Tibial artery (tissue), 4 donors: ENCODE measurements at regions not wholly inside any gene's neighbourhood (a gene's known extent, or its start where the extent isn't known, plus 50 kb on each side); places are given as distances from the start of the nearest gene placed in this dataset.

Experiments used
- DNase-seq, 2 donors: peaks; one replicate each; pipeline ENCODE4 v3.0.0-alpha.2; 2019
- H3K27ac ChIP-seq, 2 donors: fragments of 200-600 bp; sonication (generic) in 1 of 2; 1 replicate in 1 of 2; 2 replicates in 1 of 2; pipeline ENCODE4 v1.5.1; 2018 to 2019; ENCODE audit warnings: mild to moderate bottlenecking in 1 of 2
- H3K27me3 ChIP-seq, 2 donors: fragments of 200-600 bp; sonication (generic) in 1 of 2; one replicate each; pipeline versions ENCODE4 v1.5.1 to v1.6.0; 2016 to 2019
- H3K36me3 ChIP-seq, 3 donors: fragments of 200-600 bp; sonication (generic) in 2 of 3; one replicate each; pipeline ENCODE4 v1.5.1; 2016 to 2019; ENCODE audit warnings: mild to moderate bottlenecking in 2 of 3
- H3K4me1 ChIP-seq, 4 donors: fragments of 200-600 bp; sonication (generic) in 2 of 4; 1 replicate in 3 of 4; 2 replicates in 1 of 4; pipeline ENCODE4 v1.5.1; 2016 to 2019
- H3K4me3 ChIP-seq, 2 donors: fragments of 200-600 bp; sonication (generic) in 1 of 2; 1 replicate in 1 of 2; 2 replicates in 1 of 2; pipeline ENCODE4 v1.5.1; 2018 to 2019; ENCODE audit warnings: mild to moderate bottlenecking in 2 of 2
- H3K9me3 ChIP-seq, 3 donors: fragments of 200-600 bp; sonication (generic) in 1 of 3; one replicate each; pipeline ENCODE4 v1.5.1; 2016 to 2019
- CTCF ChIP-seq, 2 experiments: fragments of 200-600 bp in 1 of 2; fragments of 450-650 bp in 1 of 2; IDR thresholded peaks; one replicate each; pipeline ENCODE4 v1.5.1; 2017 to 2019; ENCODE audit warnings: antibody characterized with exemption in 2 of 2, mild to moderate bottlenecking in 1 of 2, moderate library complexity in 1 of 2
- intact Hi-C: fragments of 100-400 bp; cut with DNase I; formaldehyde crosslinking; loops from one replicate; pipeline ENCODE4 v1.15.0; 2023; ENCODE audit warnings: low total_unique reads

GRCh38 chr6:170021579-170021978 lies 269.3 kb downstream of the DLL1 start:
- intact Hi-C loops, result no loop called here

GRCh38 chr6:170019818-170020583 lies 268.6 kb downstream of the ERMARD start:
- TF ChIP-seq CTCF (IDR thresholded peaks at IDR 0.05), result no peak
- Histone ChIP-seq H3K36me3 (no peaks in the 10 kb centered on the region), H3K4me1 (peaks cover 0 to 8% (median 0%) of the 10 kb centered on the region in 4 donors), H3K27me3 (peaks cover 0 to 26% of the 10 kb centered on the region in 2 donors), H3K27ac (no peak overlapping the region), H3K9me3 (no peaks in the 10 kb centered on the region), H3K4me3 (no peak overlapping the region)
- intact Hi-C loops, result no loop called here
- no peak for DNase-seq

More at GRCh38 chr6:170021579-170021978, 269.3 kb downstream of the DLL1 start:
- H3K36me3 ChIP-seq, result no peaks in the 10 kb centered on the region
- H3K4me3 ChIP-seq, result no peak overlapping the region
- DNase-seq, result no peak
- no peak for TF ChIP-seq CTCF (IDR thresholded peaks at IDR 0.05)
- H3K4me1 ChIP-seq, result peaks cover 0 to 21% (median 0%) of the 10 kb centered on the region in 4 donors
- H3K9me3 ChIP-seq, result no peaks in the 10 kb centered on the region
- no peak overlapping the region for H3K27ac ChIP-seq
- peaks cover 0 to 26% of the 10 kb centered on the region in 2 donors for H3K27me3 ChIP-seq

GRCh38 chr6:170018936-170019817 lies 267.8 kb downstream of the ERMARD start:
- H3K36me3 ChIP-seq, result no peaks in the 10 kb centered on the region
- no peaks in the 10 kb centered on the region for H3K9me3 ChIP-seq
- no peak overlapping the region for H3K4me3 ChIP-seq
- H3K4me1 ChIP-seq, result peaks cover 0 to 8% (median 0%) of the 10 kb centered on the region in 4 donors
- DNase-seq, result no peak
- no peak for TF ChIP-seq CTCF (IDR thresholded peaks at IDR 0.05)
- H3K27me3 ChIP-seq, result peaks cover 0 to 26% of the 10 kb centered on the region in 2 donors
- intact Hi-C loops, result no loop called here
- no peak overlapping the region for H3K27ac ChIP-seq

GRCh38 chr6:170018422-170018935 lies 267.1 kb downstream of the ERMARD start:
- no peaks in the 10 kb centered on the region for H3K36me3 ChIP-seq
- no peak overlapping the region for H3K27ac ChIP-seq
- DNase-seq, result no peak
- H3K9me3 ChIP-seq, result no peaks in the 10 kb centered on the region
- H3K4me3 ChIP-seq, result no peak overlapping the region
- TF ChIP-seq CTCF (IDR thresholded peaks at IDR 0.05), result no peak
- intact Hi-C loops, result no loop called here
- peaks cover 0 to 5% (median 0%) of the 10 kb centered on the region in 4 donors for H3K4me1 ChIP-seq
- H3K27me3 ChIP-seq, result peaks cover 0 to 21% of the 10 kb centered on the region in 2 donors

GRCh38 chr6:170017603-170018320 lies 266.3 kb downstream of the ERMARD start:
- Histone ChIP-seq H3K36me3 (no peaks in the 10 kb centered on the region), H3K27ac (no peak overlapping the region), H3K9me3 (peaks cover 0 to 4% (median 0%) of the 10 kb centered on the region in 3 donors), H3K4me3 (no peak overlapping the region), H3K27me3 (peaks cover 0 to 14% of the 10 kb centered on the region in 2 donors), H3K4me1 (no peaks in the 10 kb centered on the region)
- intact Hi-C loops, result no loop called here
- TF ChIP-seq CTCF (IDR thresholded peaks at IDR 0.05), result no peak
- DNase-seq, result no peak
